HUES64 (cell line): ENCODE measurements at regions not wholly inside any gene's neighbourhood (a gene's known extent, or its start where the extent isn't known, plus 50 kb on each side); places are given as distances from the start of the nearest gene placed in this dataset.
"Not testable (repeated sequence)": the region's sequence is repeated elsewhere in the genome, so short reads cannot be mapped to it uniquely, and the experiment has no call there.

Experiments used
- H3K27ac ChIP-seq: 2 replicates; pipeline ENCODE4 v1.7.0; 2013; ENCODE audit warnings: low read depth, low read length, inconsistent platforms
- H3K27me3 ChIP-seq: 2 replicates; pipeline ENCODE4 v1.6.1; 2013; ENCODE audit warnings: mild to moderate bottlenecking, low read length; ENCODE audit not compliant: insufficient read depth
- H3K36me3 ChIP-seq: 2 replicates; pipeline ENCODE4 v1.6.1; 2013; ENCODE audit warnings: mild to moderate bottlenecking, low read length; ENCODE audit not compliant: insufficient read depth
- H3K4me1 ChIP-seq: 2 replicates; pipeline ENCODE4 v1.6.1; 2013; ENCODE audit warnings: mild to moderate bottlenecking, low read length, moderate library complexity; ENCODE audit not compliant: insufficient read depth
- H3K4me3 ChIP-seq: 2 replicates; pipeline ENCODE4 v1.5.1; 2013; ENCODE audit warnings: mild to moderate bottlenecking, low read length, moderate library complexity
- H3K9ac ChIP-seq: 2 replicates; pipeline ENCODE4 v1.6.1; 2013; ENCODE audit warnings: mild to moderate bottlenecking, low read depth, low read length
- H3K9me3 ChIP-seq: 2 replicates; pipeline ENCODE4 v1.6.1; 2013; ENCODE audit warnings: low read depth, low read length; ENCODE audit not compliant: insufficient read depth
- WGBS: fragments of 150-250, 120-280 bp; methylation state at CpG from one replicate; pipeline ENCODE4 v1.1.7; 2013; ENCODE audit warnings: missing lambda C conversion rate; 5-methylcytosine and 5-hydroxymethylcytosine counted together

- not testable (repeated sequence) for H3K27ac ChIP-seq, H3K4me3 ChIP-seq, H3K27me3 ChIP-seq, H3K4me1 ChIP-seq, H3K36me3 ChIP-seq, H3K9ac ChIP-seq, H3K9me3 ChIP-seq
- 18% methylated on average over 7 of the region's 15 CpGs for whole genome bisulfite sequencing
Measured at GRCh38 chr6:167217951-167218759, 60.4 kb upstream of the GPR31 start.

GRCh38 chr6:167219079-167219478 is 61.3 kb upstream of the GPR31 start:
- H3K4me3 ChIP-seq, H3K27ac ChIP-seq, H3K4me1 ChIP-seq, H3K27me3 ChIP-seq, H3K36me3 ChIP-seq, H3K9me3 ChIP-seq, H3K9ac ChIP-seq: not testable (repeated sequence)
- 90% methylated on average over 4 of the region's 4 CpGs for WGBS

- no peaks in the 10 kb centered on the region for H3K36me3 ChIP-seq
- no peak overlapping the region for H3K4me3 ChIP-seq
- 88% methylated on average over 19 of the region's 19 CpGs for WGBS
- H3K4me1 ChIP-seq = peaks cover 15% of the 10 kb centered on the region
- H3K9ac ChIP-seq = no peak overlapping the region
- no peaks in the 10 kb centered on the region; the same call in 1 of the 2 replicates for H3K27me3 ChIP-seq
- no peaks in the 10 kb centered on the region for H3K9me3 ChIP-seq
- no peak overlapping the region for H3K27ac ChIP-seq
Measured at GRCh38 chr6:167219967-167220512, 62.3 kb upstream of the GPR31 start.

- H3K27me3 ChIP-seq = no peaks in the 10 kb centered on the region; the same call in 1 of the 2 replicates
- WGBS = 83% methylated on average over 16 of the region's 19 CpGs
- H3K4me3 ChIP-seq = no peak overlapping the region
- H3K9ac ChIP-seq = no peak overlapping the region
- no peak overlapping the region for H3K27ac ChIP-seq
- H3K9me3 ChIP-seq = no peaks in the 10 kb centered on the region
- H3K4me1 ChIP-seq = peaks cover 27% of the 10 kb centered on the region
- no peaks in the 10 kb centered on the region for H3K36me3 ChIP-seq
Measured at GRCh38 chr6:167221400-167222201, 63.8 kb upstream of the GPR31 start.

- 4% methylated on average over 9 of the region's 13 CpGs for WGBS
- Histone ChIP-seq H3K4me1 (peaks cover 50% of the 10 kb centered on the region), H3K9ac (peak overlapping the region; percentile 2; the same call in 1 of the 2 replicates), H3K27ac (peak overlapping the region; percentile 81; the same call in 1 of the 2 replicates), H3K4me3 (peak overlapping the region; percentile 36)
- H3K27me3 ChIP-seq, H3K9me3 ChIP-seq, H3K36me3 ChIP-seq: not testable (repeated sequence)
Measured at GRCh38 chr6:167225566-167226382, 65.3 kb upstream of the UNC93A start.

- Histone ChIP-seq H3K4me1 (peaks cover 56% of the 10 kb centered on the region), H3K4me3 (peak overlapping the region; percentile 36), H3K27ac (peak overlapping the region; percentile 81; the same call in 1 of the 2 replicates), H3K27me3 (peaks cover 4% of the 10 kb centered on the region; the same call in 1 of the 2 replicates), H3K36me3 (peaks cover 2% of the 10 kb centered on the region; the same call in 1 of the 2 replicates), H3K9ac (peak overlapping the region; percentile 2; the same call in 1 of the 2 replicates), H3K9me3 (no peaks in the 10 kb centered on the region)
- 21% methylated on average over 3 of the region's 3 CpGs for WGBS
Measured at GRCh38 chr6:167226383-167226685, 64.8 kb upstream of the UNC93A start.

- H3K27me3 ChIP-seq = peaks cover 4% of the 10 kb centered on the region; the same call in 1 of the 2 replicates
- H3K9me3 ChIP-seq = no peaks in the 10 kb centered on the region
- peak overlapping the region; percentile 36 for H3K4me3 ChIP-seq
- H3K4me1 ChIP-seq = peaks cover 57% of the 10 kb centered on the region
- H3K36me3 ChIP-seq = peaks cover 3% of the 10 kb centered on the region; the same call in 1 of the 2 replicates
- H3K9ac ChIP-seq = no peak overlapping the region
- peak overlapping the region; percentile 81; the same call in 1 of the 2 replicates for H3K27ac ChIP-seq
- 44% methylated on average over 9 of the region's 9 CpGs for WGBS
Measured at GRCh38 chr6:167226791-167227190, 64.3 kb upstream of the UNC93A start.

- WGBS = 5% methylated on average over 7 of the region's 7 CpGs
- Histone ChIP-seq H3K9ac (peak overlapping the region; percentile 77), H3K9me3 (no peaks in the 10 kb centered on the region), H3K27me3 (peaks cover 4% of the 10 kb centered on the region; the same call in 1 of the 2 replicates), H3K27ac (peak overlapping the region; percentile 87), H3K4me1 (peaks cover 66% of the 10 kb centered on the region), H3K36me3 (peaks cover 15% of the 10 kb centered on the region), H3K4me3 (peak overlapping the region; percentile 71)
Measured at GRCh38 chr6:167227984-167228383, 63.1 kb upstream of the UNC93A start.

- Histone ChIP-seq H3K27ac (peak overlapping the region; percentile 87; the same call in 1 of the 2 replicates), H3K27me3 (peaks cover 4% of the 10 kb centered on the region; the same call in 1 of the 2 replicates), H3K36me3 (peaks cover 30% of the 10 kb centered on the region), H3K4me3 (peak overlapping the region; percentile 71), H3K9me3 (no peaks in the 10 kb centered on the region), H3K4me1 (peaks cover 72% of the 10 kb centered on the region), H3K9ac (peak overlapping the region; percentile 77)
- WGBS = 10% methylated on average over 4 of the region's 4 CpGs
Measured at GRCh38 chr6:167229586-167229985, 61.5 kb upstream of the UNC93A start.

GRCh38 chr6:167230288-167230687 is 60.8 kb upstream of the UNC93A start:
- Histone ChIP-seq H3K9ac (peak overlapping the region; percentile 77), H3K27me3 (peaks cover 4% of the 10 kb centered on the region; the same call in 1 of the 2 replicates), H3K9me3 (no peaks in the 10 kb centered on the region), H3K4me1 (peaks cover 71% of the 10 kb centered on the region), H3K27ac (peak overlapping the region; percentile 12; the same call in 1 of the 2 replicates), H3K4me3 (peak overlapping the region; percentile 71), H3K36me3 (peaks cover 36% of the 10 kb centered on the region)
